Panc1 (cell line): ENCODE measurements at regions not wholly inside any gene's neighbourhood (a gene's known extent, or its start where the extent isn't known, plus 50 kb on each side); places are given as distances from the start of the nearest gene placed in this dataset.

Source experiments
- CTCF ChIP-seq: fragments of 450-650 bp; IDR thresholded peaks from 2 replicates; pipeline ENCODE4 v1.5.1; 2017; ENCODE audit warnings: mild to moderate bottlenecking
- POLR2AphosphoS5 ChIP-seq: IDR thresholded peaks from 2 replicates; pipeline ENCODE4 v1.6.1; 2012; ENCODE audit warnings: mild to moderate bottlenecking, low read depth, low read length, moderate library complexity
- REST ChIP-seq, 2 experiments: IDR thresholded peaks; 2 replicates each; pipeline ENCODE4 v1.6.1; 2011 to 2012; ENCODE audit warnings: low read depth in 2 of 2, control low read depth in 1 of 2, low read length in 1 of 2, mild to moderate bottlenecking in 1 of 2, moderate library complexity in 1 of 2; ENCODE audit not compliant: insufficient read depth in 1 of 2
- SIN3A ChIP-seq: IDR thresholded peaks from 2 replicates; pipeline ENCODE4 v1.6.1; 2012; ENCODE audit warnings: low read depth, mild to moderate bottlenecking, low read length, moderate library complexity, borderline replicate concordance; ENCODE audit not compliant: insufficient read depth
- TCF7L2 ChIP-seq: IDR thresholded peaks from 2 replicates; pipeline ENCODE4 v1.6.1; 2011; ENCODE audit warnings: mild to moderate bottlenecking, low read depth, low read length, inconsistent platforms

DNA sequence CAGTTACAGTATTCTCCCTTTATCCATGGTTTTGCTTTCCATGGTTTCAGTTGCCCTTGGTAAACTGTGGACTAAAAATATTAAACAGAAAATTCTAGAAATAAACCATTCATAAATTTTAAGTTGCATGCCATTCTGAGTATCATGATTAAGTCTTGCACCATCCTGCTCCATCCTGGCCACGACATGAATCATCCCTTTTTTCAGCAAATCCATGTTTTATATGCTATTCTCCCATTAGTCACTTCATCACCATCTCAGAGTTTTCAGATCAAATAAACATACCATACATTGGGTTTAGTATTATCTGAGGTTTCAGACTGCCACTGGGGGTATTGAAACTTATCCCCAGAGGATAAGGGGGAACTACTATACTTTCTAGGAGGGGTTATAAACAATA, 234.4 kb upstream of the ATP10B start:
- no peak for TF ChIP-seq SIN3A
- no peak for TF ChIP-seq CTCF
- TF ChIP-seq POLR2AphosphoS5: no peak
- no peak for TF ChIP-seq REST (IDR thresholded peaks at IDR 0.05; ENCODE audit: insufficient read depth in 1 of 2, low read depth in 2 of 2, low read length in 1 of 2)
- no peak for TF ChIP-seq TCF7L2
